Stimulated activated effector memory CD8-positive, alpha-beta T cell treated with anti-CD3 and anti-CD28 coated beads, Interleukin-12 subunit alpha, Interleukin-12 subunit beta, amount 100 ng/mL, for 72 hours (primary cell): ENCODE measurements at regions not wholly inside any gene's neighbourhood (a gene's known extent, or its start where the extent isn't known, plus 50 kb on each side); places are given as distances from the start of the nearest gene placed in this dataset.
"Not testable (repeated sequence)": the region's sequence is repeated elsewhere in the genome, so short reads cannot be mapped to it uniquely, and the experiment has no call there.

ENCODE experiments used
- ATAC-seq: fragments of 150-1000 bp; cut with Tn5 transposase; 2 replicates; pipeline ENCODE4 v1.10.0; 2021
- DNase-seq, 2 donors: peaks; one replicate each; pipeline ENCODE4 v3.0.0; 2021 to 2022; ENCODE audit warnings: low spot score in 2 of 2
- H3K27ac Mint-ChIP-seq: one replicate; pipeline ENCODE4 v1.8.0; 2022; ENCODE audit warnings: mild to moderate bottlenecking, mixed read lengths
- H3K36me3 Mint-ChIP-seq: one replicate; pipeline ENCODE4 v1.8.0; 2022; ENCODE audit warnings: mild to moderate bottlenecking, mixed read lengths
- H3K4me1 Mint-ChIP-seq: one replicate; pipeline ENCODE4 v1.8.0; 2022; ENCODE audit warnings: mixed read lengths
- H3K4me3 Mint-ChIP-seq: one replicate; pipeline ENCODE4 v1.8.0; 2022; ENCODE audit warnings: mild to moderate bottlenecking, mixed read lengths
- H3K9me3 Mint-ChIP-seq: one replicate; pipeline ENCODE4 v1.8.0; 2022; ENCODE audit warnings: mixed read lengths

- H3K9me3 Mint-ChIP-seq = no peaks in the 10 kb centered on the region
- ATAC-seq (no peak), DNase-seq (no peak)
- no peak overlapping the region for H3K27ac Mint-ChIP-seq
- H3K4me1 Mint-ChIP-seq = no peaks in the 10 kb centered on the region
- no peaks in the 10 kb centered on the region for H3K36me3 Mint-ChIP-seq
- H3K4me3 Mint-ChIP-seq = no peak overlapping the region
Measured at GRCh38 chr9:87199278-87199677, 252.0 kb upstream of the GAS1 start.

GRCh38 chr9:87199782-87200181 lies 252.5 kb upstream of the GAS1 start:
- Mint-ChIP-seq H3K36me3 (no peaks in the 10 kb centered on the region), H3K27ac (no peak overlapping the region), H3K4me3 (no peak overlapping the region), H3K9me3 (no peaks in the 10 kb centered on the region), H3K4me1 (no peaks in the 10 kb centered on the region)
- DNase-seq = no peak
- ATAC-seq = no peak

- ATAC-seq (no peak), DNase-seq (no peak)
- Mint-ChIP-seq H3K4me3 (no peak overlapping the region), H3K9me3 (no peaks in the 10 kb centered on the region), H3K4me1 (no peaks in the 10 kb centered on the region), H3K27ac (no peak overlapping the region), H3K36me3 (no peaks in the 10 kb centered on the region)
Measured at GRCh38 chr9:87201351-87201751, 254.0 kb upstream of the GAS1 start.

GRCh38 chr9:87206064-87206661 lies 258.9 kb upstream of the GAS1 start:
- no peak overlapping the region for H3K27ac Mint-ChIP-seq
- no peaks in the 10 kb centered on the region for H3K36me3 Mint-ChIP-seq
- no peaks in the 10 kb centered on the region for H3K9me3 Mint-ChIP-seq
- no peak overlapping the region for H3K4me3 Mint-ChIP-seq
- DNase-seq (no peak), ATAC-seq (no peak)
- no peaks in the 10 kb centered on the region for H3K4me1 Mint-ChIP-seq

GRCh38 chr9:87210658-87211057 lies 263.4 kb upstream of the GAS1 start:
- H3K4me3 Mint-ChIP-seq, H3K27ac Mint-ChIP-seq, ATAC-seq, H3K36me3 Mint-ChIP-seq, DNase-seq, H3K4me1 Mint-ChIP-seq, H3K9me3 Mint-ChIP-seq: not testable (repeated sequence)

- Mint-ChIP-seq H3K4me3 (no peak overlapping the region), H3K4me1 (peaks cover 9% of the 10 kb centered on the region), H3K9me3 (no peaks in the 10 kb centered on the region), H3K27ac (no peak overlapping the region), H3K36me3 (no peaks in the 10 kb centered on the region)
- ATAC-seq = no peak
- DNase-seq = no peak
Measured at GRCh38 chr9:87211669-87212068, 264.4 kb upstream of the GAS1 start.

GRCh38 chr9:87212605-87213021 lies 265.3 kb upstream of the GAS1 start:
- Mint-ChIP-seq H3K9me3 (no peaks in the 10 kb centered on the region), H3K36me3 (no peaks in the 10 kb centered on the region), H3K27ac (no peak overlapping the region), H3K4me3 (no peak overlapping the region), H3K4me1 (peaks cover 9% of the 10 kb centered on the region)
- DNase-seq = no peak
- no peak for ATAC-seq

- H3K4me1 Mint-ChIP-seq = peaks cover 9% of the 10 kb centered on the region
- no peaks in the 10 kb centered on the region for H3K9me3 Mint-ChIP-seq
- peak in 1 of 2 donors; percentile 55 for DNase-seq
- peak; percentile 94 for ATAC-seq
- H3K27ac Mint-ChIP-seq = no peak overlapping the region
- H3K4me3 Mint-ChIP-seq = no peak overlapping the region
- no peaks in the 10 kb centered on the region for H3K36me3 Mint-ChIP-seq
Measured at GRCh38 chr9:87213948-87214347, 266.6 kb upstream of the GAS1 start.

GRCh38 chr9:87214991-87215390 lies 267.7 kb upstream of the GAS1 start:
- Mint-ChIP-seq H3K27ac (no peak overlapping the region), H3K36me3 (no peaks in the 10 kb centered on the region), H3K4me1 (peaks cover 9% of the 10 kb centered on the region), H3K4me3 (no peak overlapping the region), H3K9me3 (no peaks in the 10 kb centered on the region)
- ATAC-seq (no peak), DNase-seq (no peak)

- ATAC-seq = no peak
- Mint-ChIP-seq H3K36me3 (no peaks in the 10 kb centered on the region), H3K9me3 (no peaks in the 10 kb centered on the region), H3K27ac (no peak overlapping the region), H3K4me3 (no peak overlapping the region), H3K4me1 (peaks cover 9% of the 10 kb centered on the region)
- DNase-seq = no peak
Measured at GRCh38 chr9:87216036-87216435, 268.7 kb upstream of the GAS1 start.

GRCh38 chr9:87216897-87217455 lies 269.7 kb upstream of the GAS1 start:
- Mint-ChIP-seq H3K36me3 (no peaks in the 10 kb centered on the region), H3K4me1 (peaks cover 9% of the 10 kb centered on the region), H3K27ac (no peak overlapping the region), H3K9me3 (no peaks in the 10 kb centered on the region), H3K4me3 (no peak overlapping the region)
- no peak for DNase-seq
- ATAC-seq = no peak

- Mint-ChIP-seq H3K4me1 (no peaks in the 10 kb centered on the region), H3K4me3 (no peak overlapping the region), H3K9me3 (no peaks in the 10 kb centered on the region), H3K36me3 (no peaks in the 10 kb centered on the region), H3K27ac (no peak overlapping the region)
- ATAC-seq (no peak), DNase-seq (no peak)
Measured at GRCh38 chr9:87223392-87224246, 274.0 kb upstream of the DAPK1 start.

- Mint-ChIP-seq H3K36me3 (no peaks in the 10 kb centered on the region), H3K27ac (no peak overlapping the region), H3K9me3 (no peaks in the 10 kb centered on the region), H3K4me3 (no peak overlapping the region), H3K4me1 (no peaks in the 10 kb centered on the region)
- ATAC-seq (no peak), DNase-seq (no peak)
Measured at GRCh38 chr9:87226896-87227295, 270.8 kb upstream of the DAPK1 start.

- DNase-seq (no peak), ATAC-seq (no peak)
- H3K4me3 Mint-ChIP-seq = no peak overlapping the region
- H3K27ac Mint-ChIP-seq = no peak overlapping the region
- no peaks in the 10 kb centered on the region for H3K4me1 Mint-ChIP-seq
- no peaks in the 10 kb centered on the region for H3K9me3 Mint-ChIP-seq
- no peaks in the 10 kb centered on the region for H3K36me3 Mint-ChIP-seq
Measured at GRCh38 chr9:87227456-87227855, 270.2 kb upstream of the DAPK1 start.

GRCh38 chr9:87229108-87229507 lies 268.6 kb upstream of the DAPK1 start:
- DNase-seq (no peak), ATAC-seq (no peak)
- H3K36me3 Mint-ChIP-seq = no peaks in the 10 kb centered on the region
- H3K27ac Mint-ChIP-seq = no peak overlapping the region
- H3K4me3 Mint-ChIP-seq = no peak overlapping the region
- no peaks in the 10 kb centered on the region for H3K4me1 Mint-ChIP-seq
- no peaks in the 10 kb centered on the region for H3K9me3 Mint-ChIP-seq

- no peaks in the 10 kb centered on the region for H3K4me1 Mint-ChIP-seq
- no peaks in the 10 kb centered on the region for H3K36me3 Mint-ChIP-seq
- no peak overlapping the region for H3K27ac Mint-ChIP-seq
- no peak overlapping the region for H3K4me3 Mint-ChIP-seq
- ATAC-seq (no peak), DNase-seq (no peak)
- H3K9me3 Mint-ChIP-seq = no peaks in the 10 kb centered on the region
Measured at GRCh38 chr9:87233431-87233830, 264.2 kb upstream of the DAPK1 start.
